Activated T-helper 1 cell treated with Interleukin-2 at 50 U/mL for 16 hours (primary cell): ENCODE measurements at regions not wholly inside any gene's neighbourhood (a gene's known extent, or its start where the extent isn't known, plus 50 kb on each side); places are given as distances from the start of the nearest gene placed in this dataset.

ENCODE experiments used
- DNase-seq: peaks from one replicate; pipeline ENCODE4 v3.0.0-alpha.2; 2020; ENCODE audit warnings: low read depth

DNA sequence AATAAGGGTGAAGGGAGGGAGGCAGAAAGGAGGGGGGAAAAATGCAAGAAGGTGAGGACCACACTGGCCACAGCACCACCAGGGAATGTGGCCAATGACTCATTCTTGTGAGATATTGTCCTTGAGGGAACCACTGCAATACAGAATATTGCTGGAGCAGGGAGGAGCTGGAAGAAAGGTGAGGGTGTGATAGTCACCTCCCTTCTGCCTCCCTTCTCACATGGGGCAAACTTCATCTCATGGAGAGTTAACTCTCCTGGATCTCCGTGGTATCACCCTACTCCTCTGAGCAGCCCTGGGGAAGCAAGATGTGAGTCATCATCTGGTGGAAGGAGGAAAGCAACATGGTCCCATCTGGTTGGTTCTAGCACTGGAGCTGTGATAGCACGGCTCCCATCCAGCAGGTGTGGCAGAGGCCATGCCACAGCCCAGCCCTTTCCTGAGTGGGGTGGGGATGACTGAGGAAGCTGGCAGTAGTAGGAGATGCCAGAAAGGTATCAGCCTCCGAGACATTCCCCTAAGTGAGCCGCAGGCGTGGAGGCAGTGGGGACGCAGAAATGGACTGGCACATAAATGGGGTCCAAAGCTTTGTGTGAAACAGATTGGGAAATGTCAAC, 115.9 kb upstream of the LPP start:
- DNase-seq = no peak

DNA sequence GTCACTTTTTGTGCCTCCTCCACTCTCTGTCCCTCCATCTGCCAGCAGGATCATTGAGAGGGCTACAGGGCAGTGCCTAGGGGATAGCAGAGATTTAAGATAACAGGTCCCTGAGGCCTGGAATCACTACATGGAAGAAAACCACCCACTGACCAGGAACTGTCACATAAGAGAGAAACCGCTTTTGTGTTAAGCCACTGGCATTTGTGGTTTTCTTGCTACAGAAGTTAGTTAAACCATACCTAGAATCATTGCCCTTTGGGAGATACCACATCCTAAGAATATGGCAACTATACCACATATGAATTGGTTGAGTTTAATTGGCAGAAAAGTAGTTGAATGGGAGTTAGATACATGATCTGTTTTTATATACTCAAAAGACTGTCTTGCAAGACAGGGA, 112.8 kb upstream of the LPP start:
- DNase-seq = no peak

DNA sequence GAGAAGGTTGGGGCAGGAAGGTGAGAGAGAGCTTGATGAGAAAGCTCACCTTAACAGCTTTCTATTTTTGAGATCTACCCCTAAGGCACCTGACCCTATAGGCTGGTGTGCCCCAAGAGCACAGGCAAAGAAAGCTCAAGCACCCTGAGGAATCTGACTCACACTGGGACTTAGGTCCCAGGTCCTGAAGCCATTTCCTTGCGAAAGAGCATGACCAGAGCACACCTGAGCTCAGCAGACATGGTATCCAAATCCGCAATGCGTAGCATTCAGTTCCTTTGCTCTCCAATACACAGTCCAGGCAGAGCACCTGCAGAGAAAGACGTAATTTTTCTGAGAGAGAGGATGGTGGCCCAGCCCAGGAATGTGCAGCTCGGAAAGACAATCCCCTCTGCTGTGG, 112.1 kb upstream of the LPP start:
- DNase-seq = no peak

DNA sequence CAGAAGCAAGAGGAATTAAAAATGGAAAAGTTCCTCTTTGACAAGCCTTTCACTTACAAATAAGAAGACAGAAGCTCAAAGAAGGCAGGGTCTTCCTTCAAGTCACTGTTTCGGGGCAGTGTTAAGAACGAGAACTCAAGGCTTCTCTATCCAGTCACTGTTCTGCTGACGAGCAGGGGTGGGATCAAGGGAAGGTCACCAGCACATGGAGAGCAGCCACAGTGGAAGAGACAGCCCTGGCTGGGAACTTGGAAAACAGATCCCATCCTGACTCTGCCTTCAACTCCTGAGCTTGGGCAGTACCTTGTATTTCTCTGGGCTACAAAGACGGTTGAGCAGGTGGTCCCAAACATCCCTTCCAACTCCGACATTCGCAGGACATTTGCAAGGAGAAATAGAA, 111.5 kb upstream of the LPP start:
- DNase-seq = no peak

DNA sequence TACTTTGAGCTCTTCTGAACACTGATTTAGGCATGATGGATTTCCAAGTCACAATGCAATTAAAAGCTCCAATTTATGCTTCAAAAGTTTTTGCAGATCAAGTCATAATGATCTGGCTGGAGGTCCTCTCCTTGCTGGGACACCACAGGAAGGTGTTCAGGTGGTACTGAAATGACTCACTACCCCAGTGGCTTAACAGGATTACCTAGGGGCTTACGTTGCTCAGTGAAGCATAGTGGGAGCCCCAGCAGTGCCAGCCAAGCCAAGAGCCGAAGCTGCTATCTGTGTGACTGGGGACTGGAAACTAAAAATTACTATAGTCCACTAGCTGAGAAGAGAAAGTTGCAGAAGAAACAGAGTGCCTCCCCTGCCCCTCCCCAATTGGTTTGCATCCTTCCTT, 110.1 kb upstream of the LPP start:
- no peak for DNase-seq

DNA sequence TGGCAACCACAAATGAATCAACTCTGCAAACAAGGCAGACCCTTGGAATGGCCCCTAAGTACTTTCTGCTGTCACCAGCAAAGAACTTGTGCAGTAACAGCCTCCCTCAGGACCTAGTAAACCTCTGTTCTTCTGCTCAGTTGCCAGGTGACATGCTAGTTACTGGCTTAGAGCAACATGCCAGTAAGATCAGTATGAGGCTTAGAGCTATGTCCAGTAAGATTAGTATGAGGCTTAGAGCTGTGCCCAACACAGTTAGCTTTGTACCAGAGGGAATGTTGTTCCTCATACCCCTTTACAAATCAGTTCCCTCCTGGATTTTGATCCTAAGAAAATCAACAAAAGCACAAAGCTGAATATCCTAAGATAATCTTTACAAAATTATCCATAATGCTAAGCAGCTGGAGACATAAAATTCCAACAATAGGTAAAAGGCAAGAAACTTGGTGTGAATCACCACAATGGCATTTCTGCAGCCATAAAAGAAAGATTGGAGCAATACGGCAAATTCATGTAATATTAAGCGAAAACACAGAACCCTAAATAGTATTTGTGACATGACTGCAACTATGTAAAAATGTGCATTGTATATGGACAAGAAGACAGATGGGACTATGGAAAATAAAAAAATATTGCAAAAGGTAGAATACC, 107.3 kb upstream of the LPP start:
- no peak for DNase-seq

DNA sequence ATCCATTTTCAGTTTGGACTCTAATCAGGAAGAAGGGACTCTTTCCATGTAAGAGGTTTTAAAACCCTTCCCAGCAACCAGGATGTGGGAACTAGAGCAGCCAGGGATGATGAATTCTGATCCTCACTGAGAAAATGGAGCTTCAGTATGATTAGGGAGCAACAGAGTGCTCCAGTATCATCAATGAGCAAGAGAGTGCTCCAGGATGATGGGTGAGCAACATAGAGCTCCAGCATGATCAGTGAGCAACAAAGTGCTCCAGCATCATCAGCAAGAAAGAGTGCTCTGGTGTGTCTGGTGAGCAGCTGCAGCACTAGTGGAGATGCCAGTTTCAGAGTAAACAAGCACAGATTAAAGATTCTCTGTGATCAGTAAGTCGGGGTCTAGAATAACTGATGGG, 106.4 kb upstream of the LPP start:
- DNase-seq = no peak

DNA sequence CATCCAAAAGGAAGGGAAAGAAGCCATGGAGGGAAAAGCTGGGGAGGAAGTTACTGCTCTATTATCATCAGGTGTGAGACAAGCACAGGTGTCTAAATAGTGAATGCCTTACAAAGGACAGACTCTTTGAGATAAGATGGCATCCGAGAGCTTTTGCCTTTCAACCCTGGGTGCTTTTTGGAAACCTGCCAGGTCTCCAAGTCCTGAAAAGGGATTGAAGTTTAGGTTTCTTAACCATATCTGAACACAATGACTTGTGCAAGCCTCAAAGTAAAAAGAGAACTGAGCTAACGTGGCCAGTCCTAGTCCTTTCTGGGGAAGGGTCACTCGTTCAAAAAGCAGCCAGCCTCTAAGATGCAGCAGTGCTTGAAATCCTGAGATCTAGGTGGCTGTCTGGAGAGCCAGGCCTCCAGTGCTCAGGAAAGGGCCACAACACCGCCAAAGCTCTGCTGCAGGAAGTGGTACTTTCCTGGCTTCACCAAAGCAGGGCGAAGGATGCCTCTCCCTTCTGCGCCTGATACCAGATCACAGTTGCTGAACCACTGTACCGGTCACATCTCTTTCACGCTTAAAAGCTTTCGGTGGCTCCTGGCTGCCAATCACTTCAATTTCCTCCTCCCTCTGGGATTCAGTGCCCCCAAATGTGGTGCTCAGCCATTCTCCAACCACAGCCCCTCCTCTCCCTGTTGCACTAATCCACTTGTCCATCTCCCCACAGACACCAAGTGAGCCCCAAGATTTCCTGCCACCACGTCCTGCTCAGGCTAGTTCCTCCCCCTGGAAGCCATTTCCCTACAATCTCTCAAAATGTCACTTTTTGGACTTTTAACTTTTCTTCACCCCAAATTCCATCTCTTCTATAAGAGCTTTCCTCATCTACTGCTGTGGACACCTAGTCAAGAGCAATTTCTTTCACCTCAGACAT, 104.1 kb upstream of the LPP start:
- DNase-seq = peak; percentile 14

DNA sequence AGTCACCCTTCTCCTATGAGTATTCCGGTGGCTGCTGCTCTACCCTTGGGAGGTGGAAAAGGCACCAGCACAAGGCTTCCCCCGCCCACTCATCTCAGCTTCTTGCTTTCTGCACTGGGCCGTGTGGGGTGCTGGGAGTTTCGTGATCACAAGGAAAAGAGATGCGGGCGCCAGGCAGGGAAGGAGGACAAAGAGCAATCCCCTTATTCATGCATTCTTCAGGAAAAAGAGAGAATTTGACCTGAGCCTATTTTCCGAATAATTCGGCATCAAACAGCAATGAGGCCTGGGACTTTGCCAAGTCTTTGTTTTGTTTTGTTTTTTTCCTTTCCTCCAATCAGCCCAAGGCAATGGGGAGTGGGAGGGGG, 102.2 kb upstream of the LPP start:
- DNase-seq = no peak

DNA sequence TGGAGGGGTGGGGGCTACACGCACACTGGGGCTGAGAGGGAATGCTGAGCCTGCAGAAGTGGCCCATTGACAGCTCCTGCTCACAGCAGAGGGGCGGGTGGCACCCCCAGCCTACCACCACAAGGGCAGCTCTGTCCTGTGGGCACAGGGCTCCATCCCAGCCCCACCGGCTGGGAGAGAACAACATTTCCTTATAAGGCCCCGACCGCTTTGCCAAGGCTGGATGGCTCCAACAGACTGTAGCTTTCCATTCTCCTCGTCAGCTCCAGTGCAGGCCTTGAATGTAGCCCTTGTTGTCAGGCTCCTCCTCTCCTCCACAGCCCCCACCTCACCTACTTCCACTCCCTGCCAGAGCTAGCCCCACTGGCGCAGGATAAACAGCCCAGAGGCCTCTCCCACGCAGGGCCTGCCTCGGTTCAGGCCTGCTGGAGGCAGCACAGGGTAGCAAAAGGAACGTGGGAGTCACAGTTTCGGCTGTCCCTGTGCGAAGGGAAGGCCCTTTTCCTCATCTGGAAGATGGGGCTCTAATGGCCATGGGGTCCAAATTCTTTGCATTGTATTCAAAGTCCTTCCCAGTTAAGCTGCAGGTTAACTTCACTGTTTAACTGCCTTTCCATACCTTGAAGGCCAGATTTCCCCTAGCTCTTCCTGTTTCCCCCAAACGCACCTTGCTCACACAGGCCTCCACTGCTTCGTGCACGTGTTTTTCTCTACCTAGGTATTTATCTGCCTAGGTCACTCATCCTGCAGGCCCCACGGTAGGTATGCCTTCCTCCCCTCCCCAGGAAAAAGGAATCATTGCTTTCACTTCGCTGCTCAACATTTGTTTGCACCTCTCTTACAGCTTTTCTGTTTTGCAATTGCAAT, 101.6 kb upstream of the LPP start:
- DNase-seq = no peak

DNA sequence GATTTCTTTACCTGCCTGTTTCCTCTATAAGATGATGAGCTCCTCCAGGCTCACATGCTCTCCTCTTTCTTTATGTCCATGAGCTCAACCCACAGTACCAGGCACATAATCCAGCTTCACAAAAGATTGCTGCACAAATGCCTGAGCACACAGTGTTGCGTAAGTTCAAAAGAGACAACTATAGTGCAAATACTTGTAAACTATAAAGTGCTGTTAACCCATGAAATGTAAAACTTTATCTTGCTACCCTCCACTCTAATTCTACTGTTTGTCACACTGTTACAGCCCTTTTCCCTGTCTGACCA, 101.0 kb upstream of the LPP start:
- DNase-seq = no peak

DNA sequence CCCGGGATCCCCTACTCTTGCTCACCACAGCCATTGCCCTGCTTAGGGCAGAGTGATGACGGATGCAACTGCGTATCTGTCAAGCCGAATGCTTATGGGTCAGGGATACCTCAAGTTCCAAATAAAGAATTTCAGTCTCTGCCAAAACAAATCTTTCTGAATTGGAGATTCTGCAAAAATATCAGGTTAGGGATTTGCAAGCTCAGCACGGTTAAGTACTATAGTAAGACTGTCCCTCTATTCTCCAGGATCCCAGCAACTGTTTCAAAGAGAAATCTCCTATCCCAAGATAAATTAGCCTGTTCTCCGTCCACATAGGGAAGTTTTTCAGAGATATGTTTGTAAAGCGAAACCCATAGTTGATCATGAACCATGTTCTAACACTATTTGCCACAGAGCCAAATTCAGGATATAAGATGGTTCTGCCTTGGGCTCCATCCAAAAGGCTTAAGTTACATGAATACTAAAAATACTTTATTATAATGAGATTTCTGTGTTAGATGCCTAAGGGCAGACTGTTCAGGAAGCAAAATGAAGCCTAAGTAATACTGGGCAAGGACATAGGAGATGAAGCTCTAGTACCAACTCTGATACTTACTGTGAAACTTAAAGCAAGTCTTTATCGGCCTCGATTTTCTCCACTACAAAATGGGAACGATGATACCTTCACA, 100.1 kb upstream of the LPP start:
- DNase-seq = no peak

DNA sequence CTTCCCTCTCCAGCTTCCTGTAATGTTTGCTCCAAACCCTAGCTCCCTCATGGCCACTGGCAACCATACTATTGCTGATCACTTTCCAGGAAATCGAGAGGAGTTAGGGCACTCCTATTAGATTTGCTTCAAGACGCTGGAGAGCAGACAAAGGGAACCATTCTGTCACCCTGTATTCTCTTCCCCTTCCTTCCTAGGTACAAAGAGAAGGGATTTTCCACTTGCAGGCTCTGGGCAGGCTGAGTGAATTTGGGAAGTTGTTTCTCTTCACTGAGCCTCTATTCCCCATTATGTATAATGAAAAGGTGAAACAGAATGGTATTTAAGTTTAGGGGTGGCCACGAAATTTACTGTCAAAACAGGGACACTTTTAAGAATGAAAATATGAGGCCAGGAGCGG, 99.4 kb upstream of the LPP start:
- DNase-seq = no peak

DNA sequence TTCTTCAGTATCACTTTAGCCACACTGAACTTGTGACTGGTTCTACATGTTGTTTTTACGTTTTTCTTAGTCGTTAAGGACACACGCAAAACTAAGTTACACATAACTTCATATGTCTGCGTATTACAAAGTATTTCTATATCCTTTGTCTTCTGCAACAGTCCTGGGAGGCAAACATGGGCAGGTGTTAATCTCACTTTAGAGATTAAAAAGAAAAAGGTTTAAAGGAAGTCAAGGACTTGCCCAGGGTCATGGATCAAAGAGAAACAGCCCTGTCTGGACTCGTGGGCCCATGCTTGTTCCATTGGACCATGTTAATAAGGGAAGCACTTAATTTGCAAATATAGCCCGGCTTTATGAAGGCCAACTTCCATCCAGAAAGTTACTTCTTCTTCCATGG, 98.6 kb upstream of the LPP start:
- DNase-seq = no peak

DNA sequence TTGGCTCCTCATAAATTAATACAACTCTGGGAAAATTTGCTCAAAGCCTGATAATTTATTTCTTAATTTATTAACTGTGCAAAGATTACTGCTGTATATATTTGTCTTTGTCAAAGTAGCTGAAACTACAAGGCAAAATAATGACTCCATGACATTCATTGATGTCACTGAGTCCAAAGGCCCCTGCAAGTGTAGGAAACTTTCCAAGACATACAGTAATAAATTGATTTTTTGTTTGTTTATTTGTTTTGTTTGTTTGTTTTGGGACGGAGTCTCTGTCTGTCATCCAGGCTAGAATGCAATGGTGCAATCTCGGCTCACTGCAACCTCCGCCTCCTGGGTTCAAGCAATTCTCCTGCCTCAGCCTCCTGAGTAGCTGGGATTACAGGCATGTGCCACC, 96.8 kb upstream of the LPP start:
- DNase-seq = no peak

DNA sequence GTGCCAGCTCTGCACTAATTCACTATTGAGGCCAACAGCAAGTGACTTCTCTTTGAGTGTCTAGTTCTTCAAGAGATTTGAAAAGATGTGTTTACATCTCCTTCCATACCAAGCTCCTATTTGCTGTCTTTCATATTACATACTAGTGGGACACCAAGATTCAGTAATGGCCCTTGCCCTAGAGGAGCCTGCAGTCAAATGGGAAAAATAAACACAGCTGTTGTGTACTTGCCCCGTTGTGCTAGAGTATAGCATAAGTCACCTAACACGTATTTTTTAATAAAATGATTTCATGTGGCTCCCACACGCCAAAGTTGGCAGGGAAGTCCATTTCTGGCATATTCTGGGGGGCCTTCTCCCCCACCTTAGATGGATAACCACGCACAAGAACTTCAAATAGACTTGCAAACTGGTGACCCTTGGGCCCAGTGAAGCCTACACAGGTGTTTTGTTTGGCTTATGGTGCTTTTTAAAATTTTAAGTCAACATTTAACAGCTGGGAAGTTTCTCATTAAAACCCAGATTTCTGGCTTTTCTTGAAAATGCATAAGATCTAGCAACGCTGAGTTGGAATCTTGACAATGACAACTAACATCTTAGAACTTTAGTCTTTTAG, 95.3 kb upstream of the LPP start:
- no peak for DNase-seq

DNA sequence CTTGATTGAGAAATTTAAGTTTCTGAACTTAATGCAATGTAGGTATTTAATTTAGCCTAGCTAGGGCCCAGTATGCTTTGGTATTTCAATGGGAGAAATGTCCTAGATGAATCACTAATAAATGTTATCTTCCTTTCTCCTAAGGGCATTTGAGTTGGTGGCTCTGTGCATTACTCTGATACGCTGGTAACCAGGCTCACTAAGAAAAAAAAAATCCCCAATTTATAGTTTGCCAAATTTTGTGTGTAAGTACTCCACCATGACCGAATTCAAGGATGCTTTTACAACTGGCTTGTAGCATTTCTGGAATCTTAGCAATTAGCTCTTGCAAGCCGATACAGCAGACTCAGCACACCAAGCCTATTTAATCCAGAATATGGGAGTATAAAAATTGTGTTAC, 94.6 kb upstream of the LPP start:
- DNase-seq = no peak

DNA sequence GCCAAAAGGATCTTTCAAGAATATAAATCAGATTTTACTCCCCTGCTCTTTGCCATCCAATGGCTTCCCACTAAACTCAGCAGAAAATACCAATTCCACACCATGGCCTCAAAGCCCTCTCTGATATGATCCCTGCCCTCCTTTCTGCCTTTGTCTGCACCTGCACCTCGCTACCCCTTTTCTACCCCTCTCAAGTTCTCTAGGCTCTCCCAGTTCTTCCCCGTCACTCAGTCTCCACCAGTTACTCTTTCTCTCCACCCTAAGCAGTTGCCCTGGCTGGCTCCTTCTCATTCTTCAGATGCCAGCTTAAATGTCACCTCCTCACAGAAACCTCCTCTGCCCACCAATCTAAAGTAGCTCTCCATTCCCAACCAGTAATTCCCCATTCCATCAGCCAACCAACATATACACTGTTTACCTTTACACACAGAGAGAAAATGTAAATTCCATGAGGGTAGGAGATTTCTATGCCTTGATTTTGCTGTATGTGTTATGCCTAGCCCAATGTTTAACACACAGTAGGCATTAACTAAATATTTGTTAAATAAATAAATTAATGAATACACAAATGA, 93.6 kb upstream of the LPP start:
- no peak for DNase-seq

DNA sequence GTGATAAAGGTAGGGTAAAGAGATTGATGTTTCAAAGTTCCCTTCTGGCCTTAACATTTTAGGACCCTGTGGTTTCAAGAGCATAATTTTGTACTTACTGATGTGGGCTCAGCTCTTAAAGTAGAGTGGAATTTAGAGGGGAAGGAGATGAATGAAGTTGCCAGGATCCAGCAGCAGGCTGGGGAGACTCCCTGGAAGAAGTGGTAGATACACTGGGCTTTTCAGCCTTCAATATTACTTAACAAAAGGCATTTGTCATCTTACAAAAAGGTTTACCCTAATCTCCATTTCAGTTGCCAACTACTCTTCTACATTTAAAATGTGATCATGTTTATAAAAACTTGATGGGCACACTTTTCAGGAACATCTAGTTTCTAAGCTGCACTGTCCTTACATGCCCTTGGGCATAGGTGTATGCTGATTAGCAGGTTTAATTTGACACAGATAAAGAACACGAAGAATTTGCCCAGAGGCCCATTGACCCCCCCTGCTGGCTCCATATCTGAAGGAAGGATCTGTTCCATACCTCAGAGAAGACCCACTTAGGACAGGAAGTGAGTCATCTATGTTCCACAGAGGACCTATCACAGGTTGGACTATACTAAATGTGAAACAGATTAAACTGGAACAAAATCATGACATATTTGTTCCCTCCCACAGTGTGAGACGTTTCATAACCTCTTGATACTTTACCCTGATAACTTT, 93.0 kb upstream of the LPP start:
- peak; percentile 3 for DNase-seq

DNA sequence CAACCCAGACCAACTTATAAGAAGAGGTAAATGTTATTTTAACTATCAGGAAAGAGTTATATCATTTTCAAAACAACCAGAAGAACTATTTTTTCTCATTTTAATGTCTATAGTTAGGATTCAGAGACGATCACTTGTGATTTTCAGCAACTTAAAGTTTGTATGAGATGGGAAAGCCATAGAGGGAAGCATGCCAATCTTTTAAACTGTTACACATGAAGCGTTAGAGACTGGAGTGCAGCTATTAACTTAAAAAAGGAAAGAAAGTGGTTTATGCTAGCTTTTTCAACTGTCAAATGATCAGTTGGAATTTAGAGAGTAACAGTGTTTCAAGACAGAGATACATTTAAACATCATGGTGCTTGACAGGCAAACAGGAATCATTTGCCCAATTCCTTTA, 91.7 kb upstream of the LPP start:
- DNase-seq = no peak
